K562 (cell line): ENCODE measurements at regions not wholly inside any gene's neighbourhood (a gene's known extent, or its start where the extent isn't known, plus 50 kb on each side); places are given as distances from the start of the nearest gene placed in this dataset.
A peak's percentile ranks its signal among the peaks of the same experiment; 100 is the strongest.

ENCODE experiments used
- ATAC-seq: fragments of 200-7000 bp; cut with Tn5 transposase; 3 replicates; pipeline ENCODE4 v1.9.1; 2020; ENCODE audit warnings: moderate library complexity
- BruUV-seq: library from RNA; stranded (reverse); fragments of 400-500 nt; replicated peaks from 2 replicates; lab custom pipeline; 2021; lab: Mats Ljungman, UMichigan
- CTCF ChIA-PET: fragments of 300-600 bp; formaldehyde crosslinking; extraction: SDS; loops from one replicate; lab custom pipeline; 2021; ENCODE audit warnings: low intra/inter-chr PET ratio; lab: Yijun Ruan, JAX
- POLR2A ChIA-PET: fragments of 300-600, 350-650 bp; sonication (Branson Sonifier 250); formaldehyde crosslinking; extraction: SDS; loops from one replicate; lab custom pipeline; 2021; ENCODE audit warnings: antibody characterized with exemption, inconsistent platforms; lab: Yijun Ruan, JAX
- DNase-seq, 4 experiments: peaks; one replicate each; pipeline versions ENCODE4 v3.0.0 to v3.0.0-alpha.2; 2011 to 2018; ENCODE audit warnings: low spot score in 3 of 4, mixed read lengths in 3 of 4; ENCODE audit errors: extremely low read depth in 1 of 4
- FAIRE-seq: peaks from 2 replicates; lab custom pipeline; 2011; peaks lifted over from hg19 to GRCh38; lab: Jason Lieb, UNC
- H2AFZ ChIP-seq: 2 replicates; pipeline ENCODE4 v1.6.0; 2011; ENCODE audit warnings: low read depth, low read length, control low read depth, inconsistent platforms
- H3K27ac ChIP-seq: fragments of 200-600 bp; 3 replicates; pipeline ENCODE4 v1.8.0; 2011; ENCODE audit warnings: low read depth, mild to moderate bottlenecking, control low read depth, inconsistent platforms, low read length, moderate library complexity, mixed read lengths; ENCODE audit errors: extremely low read depth
- H3K27me3 ChIP-seq, 2 experiments: fragments of 300-600 bp in 1 of 2; 2 replicates in 1 of 2; 3 replicates in 1 of 2; pipeline versions ENCODE4 v1.6.0 to v1.8.0; 2011; ENCODE audit warnings: inconsistent platforms in 2 of 2, low read length in 2 of 2, mild to moderate bottlenecking in 1 of 2, mixed read lengths in 1 of 2, moderate library complexity in 1 of 2; ENCODE audit not compliant: control insufficient read depth in 2 of 2, insufficient read depth in 2 of 2
- H3K36me3 ChIP-seq: fragments of 300-600 bp; 3 replicates; pipeline ENCODE4 v1.8.0; 2011; ENCODE audit warnings: mild to moderate bottlenecking, low read length, inconsistent platforms; ENCODE audit not compliant: control insufficient read depth, insufficient read depth
- H3K4me1 ChIP-seq, 2 experiments: fragments of 200-600 bp in 1 of 2; replicated peaks in 1 of 2; 2 replicates in 1 of 2; 3 replicates in 1 of 2; pipeline versions ENCODE4 v1.5.1 to v1.8.0; 2011; ENCODE audit warnings: inconsistent platforms in 2 of 2, low read length in 2 of 2, mild to moderate bottlenecking in 1 of 2, mixed read lengths in 1 of 2, moderate library complexity in 1 of 2; ENCODE audit not compliant: control insufficient read depth in 2 of 2, insufficient read depth in 2 of 2
- H3K4me2 ChIP-seq: 2 replicates; pipeline ENCODE4 v1.6.1; 2011; ENCODE audit warnings: low read length, control low read depth, inconsistent platforms, mixed read lengths; ENCODE audit not compliant: insufficient read depth
- H3K4me3 ChIP-seq: fragments of 200-600 bp; sonication (generic), shearing (Covaris generic); 2 replicates; pipeline ENCODE4 v1.5.1; 2016; ENCODE audit warnings: control low read depth, inconsistent platforms
- H3K79me2 ChIP-seq: fragments of 200-600 bp; 3 replicates; pipeline ENCODE4 v1.8.0; 2011; ENCODE audit warnings: low read length, inconsistent platforms; ENCODE audit not compliant: control insufficient read depth, insufficient read depth
- H3K9ac ChIP-seq, 2 experiments: 2 replicates each; pipeline versions ENCODE4 v1.6.0 to v1.6.1; 2011; ENCODE audit warnings: low read depth in 2 of 2, low read length in 2 of 2, control low read depth in 1 of 2, inconsistent platforms in 1 of 2, mild to moderate bottlenecking in 1 of 2, mixed read lengths in 1 of 2; ENCODE audit not compliant: insufficient read depth in 1 of 2
- H3K9me1 ChIP-seq: one replicate; pipeline ENCODE4 v1.6.0; 2011; ENCODE audit warnings: inconsistent platforms, mild to moderate bottlenecking, low read length, moderate library complexity; ENCODE audit not compliant: control insufficient read depth, insufficient read depth
- H3K9me3 ChIP-seq: replicated peaks from 2 replicates; pipeline ENCODE4 v1.5.1; 2011; ENCODE audit warnings: low read depth, low read length, inconsistent platforms; ENCODE audit not compliant: control insufficient read depth, insufficient read depth
- H4K20me1 ChIP-seq: replicated peaks from 2 replicates; pipeline ENCODE4 v1.6.1; 2011; ENCODE audit warnings: low read length, inconsistent platforms, mixed read lengths; ENCODE audit not compliant: control insufficient read depth, insufficient read depth
- BRD4 ChIP-seq: fragments of 200-600 bp; sonication (generic); IDR thresholded peaks from 2 replicates; pipeline ENCODE4 v1.6.1; 2017; ENCODE audit warnings: inconsistent platforms
- CBX3 ChIP-seq, 2 experiments: IDR thresholded peaks; 1 replicate in 1 of 2; 2 replicates in 1 of 2; pipeline ENCODE4 v1.6.1; 2012; ENCODE audit warnings: inconsistent platforms in 2 of 2, low read length in 2 of 2, borderline replicate concordance in 1 of 2, control low read depth in 1 of 2
- CREB1 ChIP-seq, 2 experiments: sonication (generic) in 1 of 2; formaldehyde crosslinking in 1 of 2; IDR thresholded peaks; 2 replicates each; pipeline versions ENCODE4 v1.6.1 to v1.8.0; 2012 to 2022; ENCODE audit warnings: inconsistent platforms in 1 of 2, mild to moderate bottlenecking in 1 of 2, missing genetic modification reagents in 1 of 2, moderate library complexity in 1 of 2
- GATAD2B ChIP-seq: fragments of 450-650 bp; IDR thresholded peaks from 2 replicates; pipeline ENCODE4 v1.6.1; 2017; ENCODE audit warnings: mild to moderate bottlenecking, borderline replicate concordance
- HMG20A ChIP-seq: fragments of 450-650 bp; formaldehyde crosslinking; conservative IDR thresholded peaks from 2 replicates; pipeline ENCODE4 v1.4.0; 2020; ENCODE audit warnings: mild to moderate bottlenecking, mixed read lengths
- HMG20B ChIP-seq: fragments of 250-450 bp; sonication (Bioruptor Pico); IDR thresholded peaks from 2 replicates; pipeline ENCODE4 v1.5.0; 2021; ENCODE audit warnings: mild to moderate bottlenecking
- IFI16 ChIP-seq: fragments of 250-450 bp; sonication (Bioruptor Pico); IDR thresholded peaks from 2 replicates; pipeline ENCODE4 v2.1.2; 2022; ENCODE audit warnings: mild to moderate bottlenecking, inconsistent platforms
- JUN ChIP-seq, 2 experiments: sonication (generic) in 1 of 2; formaldehyde crosslinking in 1 of 2; IDR thresholded peaks; 2 replicates each; pipeline versions ENCODE4 v1.6.1 to v1.8.0; 2012 to 2022; ENCODE audit warnings: borderline replicate concordance in 2 of 2, mild to moderate bottlenecking in 2 of 2, improper control_type of control experiment in 1 of 2, low read depth in 1 of 2, low read length in 1 of 2, missing genetic modification reagents in 1 of 2
- MIER1 ChIP-seq: fragments of 450-650 bp; IDR thresholded peaks from 2 replicates; pipeline ENCODE4 v1.6.1; 2016; ENCODE audit warnings: antibody characterized with exemption, mild to moderate bottlenecking, low read depth
- NR2C1 ChIP-seq, 2 experiments: fragments of 450-650 bp; IDR thresholded peaks; 2 replicates each; pipeline ENCODE4 v1.6.1; 2017; ENCODE audit warnings: mild to moderate bottlenecking in 2 of 2, antibody characterized with exemption in 1 of 2, inconsistent platforms in 1 of 2, missing compliant biosample characterization in 1 of 2, missing genetic modification characterization in 1 of 2
- POLR2AphosphoS5 ChIP-seq: IDR thresholded peaks from 2 replicates; pipeline ENCODE4 v1.6.1; 2011; ENCODE audit warnings: mild to moderate bottlenecking, low read depth, low read length, moderate library complexity; ENCODE audit not compliant: control insufficient read depth, insufficient read depth
- POLR3G ChIP-seq: IDR thresholded peaks from 2 replicates; pipeline ENCODE4 v1.6.1; 2011; ENCODE audit not compliant: insufficient read length, insufficient replicate concordance; ENCODE audit errors: extremely low read depth
- RBM14 ChIP-seq: fragments of 200-400 bp; formaldehyde crosslinking; IDR thresholded peaks from 2 replicates; pipeline ENCODE4 v1.6.1; 2018; ENCODE audit warnings: low read depth, mild to moderate bottlenecking, low read length, moderate library complexity, borderline replicate concordance; ENCODE audit not compliant: insufficient read depth
- TRIM24 ChIP-seq, 2 experiments: fragments of 450-650 bp; IDR thresholded peaks; 2 replicates each; pipeline ENCODE4 v1.6.1; 2016
- ZNF134 ChIP-seq: fragments of 250-450 bp; sonication (Bioruptor Pico); conservative IDR thresholded peaks from 2 replicates; pipeline ENCODE4 v1.4.0; 2020
- ZNF217 ChIP-seq: sonication (generic); formaldehyde crosslinking; IDR thresholded peaks from 2 replicates; pipeline ENCODE4 v1.8.0; 2022; ENCODE audit warnings: mild to moderate bottlenecking, missing genetic modification reagents
- ZNF695 ChIP-seq: fragments of 450-650 bp; formaldehyde crosslinking; IDR thresholded peaks from 2 replicates; pipeline ENCODE4 v1.4.0; 2020; ENCODE audit warnings: mild to moderate bottlenecking, moderate library complexity
- ZNF77 ChIP-seq: fragments of 250-450 bp; sonication (Bioruptor Pico); IDR thresholded peaks from 2 replicates; pipeline ENCODE4 v1.5.0; 2020
- WGBS: fragments of 100-300 bp; shearing (Covaris generic); methylation state at CpG from one replicate; pipeline ENCODE4 v1.1.6; 2016; ENCODE audit warnings: low coverage, mixed read lengths; ENCODE audit not compliant: insufficient coverage; ENCODE audit errors: missing lambda C conversion rate; 5-methylcytosine and 5-hydroxymethylcytosine counted together
- in situ Hi-C: fragments of 300-500 bp; cut with MboI; formaldehyde crosslinking; loops from 4 replicates; pipeline ENCODE4 v1.15.0; 2018; ENCODE audit warnings: inconsistent platforms, mixed read lengths
- intact Hi-C: fragments of 100-400 bp; cut with micrococcal nuclease; formaldehyde crosslinking; loops from 2 replicates; pipeline ENCODE4 v1.14.2; 2022
- TF ChIP-seq, protein P1 (sequence below): fragments of 250-450 bp; sonication (Bioruptor Pico); IDR thresholded peaks from 2 replicates; pipeline ENCODE4 v1.4.0; 2020; ENCODE audit warnings: mild to moderate bottlenecking, moderate library complexity
- TF ChIP-seq, protein P2 (sequence below): fragments of 450-650 bp; IDR thresholded peaks from 2 replicates; pipeline ENCODE4 v1.6.1; 2016; ENCODE audit warnings: borderline replicate concordance

DNA sequence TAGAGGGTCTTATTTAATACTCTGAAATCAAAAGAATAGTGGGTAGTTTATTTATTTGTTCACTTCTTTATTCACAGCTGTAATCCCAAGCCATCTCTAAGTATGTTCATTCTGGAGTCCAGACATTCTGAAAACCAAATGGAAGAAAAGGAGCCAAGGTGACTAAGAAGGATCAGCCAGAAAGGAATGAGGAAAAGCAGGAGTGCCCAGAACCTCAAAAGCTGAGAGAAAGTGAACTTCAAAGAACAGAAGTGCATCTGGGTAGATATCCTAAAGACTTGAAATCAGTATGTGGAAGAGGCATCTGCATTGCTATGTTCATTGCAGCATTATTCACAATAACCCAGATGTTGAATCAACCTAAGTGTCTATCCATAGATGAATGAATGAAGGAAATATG, 94.8 kb downstream of the VIP start (continued):
- TF ChIP-seq JUN (IDR thresholded peaks at IDR 0.05; ENCODE audit: borderline replicate concordance, low read depth, low read length), result no peak
- TF ChIP-seq JUN (CRISPR knock-in tag; IDR thresholded peaks at IDR 0.05; ENCODE audit: borderline replicate concordance), result no peak
- no peak for TF ChIP-seq ZNF77 (CRISPR knock-in tag)
- TF ChIP-seq GATAD2B, result no peak
- TF ChIP-seq POLR3G, result no peak
- no peak for TF ChIP-seq RBM14
- TF ChIP-seq ZNF134 (CRISPR knock-in tag), result no peak
- no peak for TF ChIP-seq POLR2AphosphoS5
- TF ChIP-seq, protein P1, sequence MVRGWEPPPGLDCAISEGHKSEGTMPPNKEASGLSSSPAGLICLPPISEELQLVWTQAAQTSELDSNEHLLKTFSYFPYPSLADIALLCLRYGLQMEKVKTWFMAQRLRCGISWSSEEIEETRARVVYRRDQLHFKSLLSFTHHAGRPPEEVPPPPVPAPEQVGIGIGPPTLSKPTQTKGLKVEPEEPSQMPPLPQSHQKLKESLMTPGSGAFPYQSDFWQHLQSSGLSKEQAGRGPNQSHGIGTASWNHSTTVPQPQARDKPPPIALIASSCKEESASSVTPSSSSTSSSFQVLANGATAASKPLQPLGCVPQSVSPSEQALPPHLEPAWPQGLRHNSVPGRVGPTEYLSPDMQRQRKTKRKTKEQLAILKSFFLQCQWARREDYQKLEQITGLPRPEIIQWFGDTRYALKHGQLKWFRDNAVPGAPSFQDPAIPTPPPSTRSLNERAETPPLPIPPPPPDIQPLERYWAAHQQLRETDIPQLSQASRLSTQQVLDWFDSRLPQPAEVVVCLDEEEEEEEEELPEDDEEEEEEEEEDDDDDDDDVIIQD, result no peak

DNA sequence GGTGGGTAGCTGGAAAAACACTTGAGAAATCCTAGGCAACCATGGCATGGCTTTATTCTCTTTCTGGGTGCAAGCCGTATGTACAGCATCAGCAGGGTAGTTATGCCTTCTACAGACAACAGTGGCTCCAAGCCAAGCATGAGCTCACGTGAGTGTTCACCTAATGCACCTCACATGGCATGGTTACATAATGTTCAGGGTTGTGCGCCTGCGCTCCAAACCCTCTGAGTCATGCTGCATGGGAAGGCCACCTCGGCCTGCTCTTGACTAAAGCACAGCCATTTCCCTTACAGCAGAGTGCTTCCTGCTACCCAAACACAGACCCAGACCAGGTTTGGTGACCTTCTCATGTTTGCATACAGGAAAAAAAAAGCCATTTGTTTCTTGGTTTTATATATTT, 96.2 kb downstream of the VIP start:
- DNase-seq (peak in 1 of 4 experiments; percentile 30), ATAC-seq (no peak), FAIRE-seq (no peak)
- Histone ChIP-seq H3K4me2 (no peak overlapping the region), H3K27ac (no peak overlapping the region), H3K36me3 (no peaks in the 10 kb centered on the region; the same call in 1 of the 3 replicates), H3K4me3 (no peak overlapping the region), H3K79me2 (peaks cover 15% of the 10 kb centered on the region; the same call in 2 of the 3 replicates), H3K27me3 (no peaks in the 10 kb centered on the region), H3K9ac (no peak overlapping the region), H3K9me1 (no peaks in the 10 kb centered on the region), H4K20me1 (no peaks in the 10 kb centered on the region), H3K4me1 (no peaks in the 10 kb centered on the region), H2AFZ (no peak overlapping the region), H3K9me3 (peaks cover 5% of the 10 kb centered on the region; the same call in 1 of the 2 replicates)
- intact Hi-C loops, result no loop called here
- ChIA-PET CTCF (no interaction called here), POLR2A (interaction anchor here (1.2 kb wide), 1 partner anchor 12 kb away, joined by 3 read pairs; no protein-coding TSS in a partner anchor)
- 81% methylated on average over 5 of the region's 5 CpGs for WGBS
- in situ Hi-C loops, result no loop called here
- no TSS peak for BruUV-seq
- peak; percentile 64 to 91 for TF ChIP-seq CBX3 (IDR thresholded peaks at IDR 0.05; ENCODE audit: borderline replicate concordance in 1 of 2, low read length in 2 of 2)
- no peak for TF ChIP-seq MIER1
- TF ChIP-seq HMG20B (CRISPR knock-in tag), result no peak
- TF ChIP-seq IFI16 (CRISPR knock-in tag), result no peak
- TF ChIP-seq CREB1 (IDR thresholded peaks at IDR 0.05), result 0 out of 2 replicates have a peak, but pooled peaks have one; percentile 8
- TF ChIP-seq CREB1 (CRISPR knock-in tag; IDR thresholded peaks at IDR 0.05), result no peak
- TF ChIP-seq NR2C1 (IDR thresholded peaks at IDR 0.05), result no peak
- no peak for TF ChIP-seq NR2C1 (tag; IDR thresholded peaks at IDR 0.05)
- TF ChIP-seq BRD4, result no peak
- peak in 1 of 2 experiments; percentile 18; a peak in 1 of 4 replicates for TF ChIP-seq TRIM24 (IDR thresholded peaks at IDR 0.05)
- TF ChIP-seq HMG20A (CRISPR knock-in tag), result no peak
- TF ChIP-seq ZNF695 (CRISPR knock-in tag), result no peak
- TF ChIP-seq, protein P2, sequence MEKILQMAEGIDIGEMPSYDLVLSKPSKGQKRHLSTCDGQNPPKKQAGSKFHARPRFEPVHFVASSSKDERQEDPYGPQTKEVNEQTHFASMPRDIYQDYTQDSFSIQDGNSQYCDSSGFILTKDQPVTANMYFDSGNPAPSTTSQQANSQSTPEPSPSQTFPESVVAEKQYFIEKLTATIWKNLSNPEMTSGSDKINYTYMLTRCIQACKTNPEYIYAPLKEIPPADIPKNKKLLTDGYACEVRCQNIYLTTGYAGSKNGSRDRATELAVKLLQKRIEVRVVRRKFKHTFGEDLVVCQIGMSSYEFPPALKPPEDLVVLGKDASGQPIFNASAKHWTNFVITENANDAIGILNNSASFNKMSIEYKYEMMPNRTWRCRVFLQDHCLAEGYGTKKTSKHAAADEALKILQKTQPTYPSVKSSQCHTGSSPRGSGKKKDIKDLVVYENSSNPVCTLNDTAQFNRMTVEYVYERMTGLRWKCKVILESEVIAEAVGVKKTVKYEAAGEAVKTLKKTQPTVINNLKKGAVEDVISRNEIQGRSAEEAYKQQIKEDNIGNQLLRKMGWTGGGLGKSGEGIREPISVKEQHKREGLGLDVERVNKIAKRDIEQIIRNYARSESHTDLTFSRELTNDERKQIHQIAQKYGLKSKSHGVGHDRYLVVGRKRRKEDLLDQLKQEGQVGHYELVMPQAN, result no peak
- TF ChIP-seq ZNF217 (CRISPR knock-in tag), result no peak
